PC-9 (cell line): ENCODE measurements at regions not wholly inside any gene's neighbourhood (a gene's known extent, or its start where the extent isn't known, plus 50 kb on each side); places are given as distances from the start of the nearest gene placed in this dataset.

Experiments used
- BruUV-seq: library from RNA; stranded (reverse); fragments of 400-500 nt; replicated peaks from 2 replicates; lab custom pipeline; 2021; lab: Mats Ljungman, UMichigan
- CTCF ChIA-PET: fragments of 300-600 bp; sonication (Branson Sonifier 250); formaldehyde crosslinking; loops from one replicate; lab custom pipeline; 2022; ENCODE audit warnings: antibody characterized with exemption; lab: Charles Lee
- POLR2A ChIA-PET: fragments of 300-600 bp; sonication (Branson Sonifier 250); formaldehyde crosslinking; loops from one replicate; lab custom pipeline; 2022; ENCODE audit warnings: antibody characterized with exemption; ENCODE audit not compliant: unreplicated experiment; lab: Charles Lee
- DNase-seq, 2 experiments: peaks; one replicate each; pipeline versions ENCODE4 v3.0.0 to v3.0.0-alpha.2; 2015 to 2022; ENCODE audit warnings: mixed read lengths in 1 of 2
- H2AFZ ChIP-seq: fragments of 200-600 bp; sonication (generic); 2 replicates; pipeline ENCODE4 v1.8.1; 2017; ENCODE audit warnings: antibody characterized with exemption
- H3F3A ChIP-seq: fragments of 200-600 bp; sonication (generic); 2 replicates; pipeline ENCODE4 v1.8.1; 2017; ENCODE audit warnings: antibody characterized with exemption, mild to moderate bottlenecking, low read depth; ENCODE audit not compliant: insufficient read depth
- H3K27ac ChIP-seq: fragments of 200-600 bp; sonication (generic); 2 replicates; pipeline ENCODE4 v1.6.1; 2016; ENCODE audit warnings: mixed run types
- H3K27me3 ChIP-seq: fragments of 200-600 bp; sonication (generic); 2 replicates; pipeline ENCODE4 v1.6.1; 2016; ENCODE audit warnings: low read depth, mixed run types; ENCODE audit not compliant: insufficient read depth
- H3K36me3 ChIP-seq: fragments of 200-600 bp; sonication (generic); 2 replicates; pipeline ENCODE4 v1.6.1; 2016; ENCODE audit warnings: low read depth, mixed run types
- H3K4me1 ChIP-seq: fragments of 200-600 bp; sonication (generic); replicated peaks from 2 replicates; pipeline ENCODE4 v1.6.1; 2016; ENCODE audit warnings: mixed run types; ENCODE audit not compliant: insufficient read depth
- H3K4me2 ChIP-seq: fragments of 200-600 bp; sonication (generic); 2 replicates; pipeline ENCODE4 v1.6.1; 2017; ENCODE audit warnings: mixed run types
- H3K4me3 ChIP-seq: fragments of 200-600 bp; sonication (generic); 2 replicates; pipeline ENCODE4 v1.6.1; 2016; ENCODE audit warnings: mixed run types
- H3K79me2 ChIP-seq: fragments of 200-600 bp; sonication (generic); 2 replicates; pipeline ENCODE4 v1.6.1; 2017; ENCODE audit warnings: low read depth, mixed run types
- H3K9me2 ChIP-seq: fragments of 200-600 bp; sonication (generic); 2 replicates; pipeline ENCODE4 v1.8.1; 2017; ENCODE audit warnings: mild to moderate bottlenecking; ENCODE audit not compliant: insufficient read depth
- H3K9me3 ChIP-seq: fragments of 200-600 bp; sonication (generic); 2 replicates; pipeline ENCODE4 v1.8.1; 2016; ENCODE audit warnings: low read depth; ENCODE audit not compliant: insufficient read depth
- H4K20me1 ChIP-seq: fragments of 200-600 bp; sonication (generic); 2 replicates; pipeline ENCODE4 v1.8.1; 2017; ENCODE audit not compliant: insufficient read depth
- EZH2 ChIP-seq: fragments of 200-600 bp; sonication (generic); IDR thresholded peaks from 2 replicates; pipeline ENCODE4 v1.8.0; 2017; ENCODE audit warnings: antibody characterized with exemption, low read depth
- intact Hi-C: fragments of 100-400 bp; cut with micrococcal nuclease; formaldehyde crosslinking; loops from one replicate; pipeline ENCODE4 v1.10.0; 2022; ENCODE audit not compliant: unreplicated experiment
- TF ChIP-seq, protein P1 (sequence below): fragments of 200-600 bp; sonication (generic); conservative IDR thresholded peaks from 2 replicates; pipeline ENCODE4 v1.6.1; 2017; ENCODE audit warnings: mixed run types, antibody characterized with exemption, mild to moderate bottlenecking, moderate library complexity

- Histone ChIP-seq H2AFZ (no peak overlapping the region), H3K4me3 (no peak overlapping the region), H3K36me3 (no peaks in the 10 kb centered on the region), H3K9me3 (no peaks in the 10 kb centered on the region), H3K4me2 (no peak overlapping the region), H3K9me2 (no peaks in the 10 kb centered on the region), H3K27ac (no peak overlapping the region), H3K4me1 (peaks cover 37% of the 10 kb centered on the region), H3K79me2 (no peaks in the 10 kb centered on the region), H3F3A (peaks cover 26% of the 10 kb centered on the region), H4K20me1 (no peaks in the 10 kb centered on the region), H3K27me3 (no peaks in the 10 kb centered on the region)
- intact Hi-C loops: no loop called here
- BruUV-seq: no TSS peak
- ChIA-PET POLR2A (no interaction called here), CTCF (no interaction called here)
- DNase-seq: no peak
- TF ChIP-seq EZH2: no peak
- TF ChIP-seq, protein P1, sequence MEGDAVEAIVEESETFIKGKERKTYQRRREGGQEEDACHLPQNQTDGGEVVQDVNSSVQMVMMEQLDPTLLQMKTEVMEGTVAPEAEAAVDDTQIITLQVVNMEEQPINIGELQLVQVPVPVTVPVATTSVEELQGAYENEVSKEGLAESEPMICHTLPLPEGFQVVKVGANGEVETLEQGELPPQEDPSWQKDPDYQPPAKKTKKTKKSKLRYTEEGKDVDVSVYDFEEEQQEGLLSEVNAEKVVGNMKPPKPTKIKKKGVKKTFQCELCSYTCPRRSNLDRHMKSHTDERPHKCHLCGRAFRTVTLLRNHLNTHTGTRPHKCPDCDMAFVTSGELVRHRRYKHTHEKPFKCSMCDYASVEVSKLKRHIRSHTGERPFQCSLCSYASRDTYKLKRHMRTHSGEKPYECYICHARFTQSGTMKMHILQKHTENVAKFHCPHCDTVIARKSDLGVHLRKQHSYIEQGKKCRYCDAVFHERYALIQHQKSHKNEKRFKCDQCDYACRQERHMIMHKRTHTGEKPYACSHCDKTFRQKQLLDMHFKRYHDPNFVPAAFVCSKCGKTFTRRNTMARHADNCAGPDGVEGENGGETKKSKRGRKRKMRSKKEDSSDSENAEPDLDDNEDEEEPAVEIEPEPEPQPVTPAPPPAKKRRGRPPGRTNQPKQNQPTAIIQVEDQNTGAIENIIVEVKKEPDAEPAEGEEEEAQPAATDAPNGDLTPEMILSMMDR: no peak
Observed at GRCh38 chr1:226810681-226811080, 59.7 kb upstream of the PSEN2 start.

- TF ChIP-seq, protein P1: no peak
- TF ChIP-seq EZH2: no peak
- CTCF ChIA-PET: no interaction called here
- no TSS peak for BruUV-seq
- Histone ChIP-seq H3K4me2 (no peak overlapping the region), H2AFZ (no peak overlapping the region), H3K36me3 (no peaks in the 10 kb centered on the region), H3F3A (peaks cover 21% of the 10 kb centered on the region), H3K27ac (no peak overlapping the region), H3K9me3 (no peaks in the 10 kb centered on the region), H3K27me3 (no peaks in the 10 kb centered on the region), H3K4me3 (no peak overlapping the region), H3K4me1 (peaks cover 32% of the 10 kb centered on the region), H3K79me2 (no peaks in the 10 kb centered on the region), H4K20me1 (no peaks in the 10 kb centered on the region), H3K9me2 (no peaks in the 10 kb centered on the region)
- no peak for DNase-seq
- intact Hi-C loops: no loop called here
- POLR2A ChIA-PET: no interaction called here
Observed at GRCh38 chr1:226809785-226810571, 60.4 kb upstream of the PSEN2 start.

- peaks cover 7% of the 10 kb centered on the region for H3F3A ChIP-seq
- DNase-seq: no peak
- no peaks in the 10 kb centered on the region for H3K36me3 ChIP-seq
- no peak overlapping the region for H3K4me3 ChIP-seq
- POLR2A ChIA-PET: no interaction called here
- H3K4me1 ChIP-seq: peaks cover 17% of the 10 kb centered on the region
- no peaks in the 10 kb centered on the region for H3K79me2 ChIP-seq
- no peaks in the 10 kb centered on the region for H3K27me3 ChIP-seq
- no peaks in the 10 kb centered on the region for H3K9me2 ChIP-seq
- CTCF ChIA-PET: no interaction called here
- H4K20me1 ChIP-seq: no peaks in the 10 kb centered on the region
- TF ChIP-seq, protein P1: no peak
- TF ChIP-seq EZH2: no peak
- no peak overlapping the region for H3K4me2 ChIP-seq
- no peaks in the 10 kb centered on the region for H3K9me3 ChIP-seq
- H2AFZ ChIP-seq: no peak overlapping the region
- BruUV-seq: no TSS peak
- H3K27ac ChIP-seq: no peak overlapping the region
- intact Hi-C loops: no loop called here
Observed at GRCh38 chr1:226808501-226808900, 61.9 kb upstream of the PSEN2 start.
